ENCODE measurements at regions not wholly inside any gene's neighbourhood (a gene's known extent, or its start where the extent isn't known, plus 50 kb on each side); places are given as distances from the start of the nearest gene placed in this dataset.
"Not testable (repeated sequence)": the region's sequence is repeated elsewhere in the genome, so short reads cannot be mapped to it uniquely, and the experiment has no call there.

DNA sequence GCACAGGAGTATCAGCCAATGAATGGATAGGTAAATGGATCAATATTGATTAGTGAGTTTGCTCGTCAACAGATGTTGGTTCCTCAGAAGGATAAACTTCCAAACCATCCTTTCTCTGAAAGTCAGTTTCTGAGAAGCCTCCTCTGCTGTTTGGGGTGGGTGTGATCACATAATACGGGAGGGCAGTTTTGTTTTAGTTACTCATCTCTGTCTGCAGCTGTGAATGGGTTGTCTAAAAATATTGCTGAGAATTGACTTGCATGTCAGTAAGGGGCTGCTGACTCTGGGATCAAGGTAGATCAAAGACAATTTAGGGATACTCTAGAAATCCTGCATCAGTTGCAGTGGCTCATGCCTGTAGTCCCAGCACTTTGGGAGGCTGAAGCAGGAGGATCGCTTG is 390.8 kb upstream of the AMELY start:
- no peak for DNase-seq

- peak; percentile 56 for DNase-seq
Measured at GRCh38 chrY:7299960-7300359, 388.4 kb upstream of the AMELY start.

GRCh38 chrY:7292113-7292512 is 380.6 kb upstream of the AMELY start:
- DNase-seq, result no peak

DNA sequence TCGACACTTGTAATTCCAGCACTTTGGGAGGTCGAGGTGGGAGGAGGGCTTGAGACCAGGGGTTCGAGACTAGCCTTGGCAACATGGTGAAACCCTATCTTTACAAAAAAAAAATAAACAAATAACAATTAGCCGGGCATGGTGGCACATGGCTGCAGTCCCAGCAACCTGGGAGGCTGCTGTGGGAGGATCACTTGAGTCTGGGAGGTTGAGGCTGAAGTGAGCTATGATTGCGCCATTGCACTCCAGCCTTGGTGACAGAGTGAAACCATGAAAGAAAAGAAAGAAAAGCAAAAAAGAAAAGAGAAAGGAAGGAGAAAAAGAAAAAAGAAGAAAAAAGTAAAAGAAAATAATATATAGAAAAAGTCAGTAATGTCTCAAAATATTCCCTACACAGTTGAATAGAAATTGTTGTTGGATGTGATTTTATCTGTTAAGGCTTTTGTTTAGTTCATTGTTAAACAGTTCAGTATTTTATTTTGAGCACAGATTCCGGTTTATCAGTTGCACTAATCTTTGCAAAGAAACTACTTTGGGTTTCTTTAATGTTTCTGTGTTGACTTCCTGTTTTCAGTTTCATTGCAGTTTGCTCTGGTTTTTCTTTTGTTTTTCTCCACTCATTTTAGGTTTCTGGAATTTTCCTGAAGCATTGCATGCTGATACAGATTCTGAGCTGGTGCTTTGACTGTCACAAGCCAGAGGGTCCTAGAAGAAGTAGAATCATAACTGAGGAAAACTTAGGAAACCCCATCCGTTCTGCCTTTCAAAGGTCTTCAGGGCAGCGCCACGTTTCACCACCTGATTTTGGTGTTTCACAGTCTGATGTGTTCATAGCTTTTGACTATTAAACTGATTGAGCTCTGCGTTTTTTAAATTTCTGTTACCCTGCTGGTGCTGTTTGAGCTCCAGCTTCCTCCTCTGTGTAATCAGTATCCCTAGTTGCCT is 378.6 kb upstream of the AMELY start:
- no peak for DNase-seq

DNA sequence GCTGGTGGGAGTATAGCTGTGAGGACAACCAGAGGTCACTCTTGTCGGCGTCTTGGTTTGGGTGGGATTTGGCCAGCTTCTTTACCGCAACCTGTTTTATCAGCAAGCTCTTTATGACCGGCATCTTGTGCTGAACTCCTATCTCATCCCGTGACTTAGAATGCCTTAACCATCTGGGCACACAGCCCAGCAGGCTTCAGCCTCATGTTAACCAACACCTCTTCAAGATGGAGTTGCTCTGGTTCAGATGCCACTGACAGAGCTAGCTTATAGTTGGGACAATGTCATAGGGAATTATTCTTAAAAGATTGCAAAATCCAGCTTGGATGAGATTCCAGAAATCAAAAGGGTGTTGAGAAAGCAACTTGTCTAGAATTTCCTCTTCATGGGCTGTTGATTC is 377.1 kb upstream of the AMELY start:
- no peak for DNase-seq

- DNase-seq, result not testable (repeated sequence)
Measured at GRCh38 chrY:7287963-7288362, 376.4 kb upstream of the AMELY start.

DNA sequence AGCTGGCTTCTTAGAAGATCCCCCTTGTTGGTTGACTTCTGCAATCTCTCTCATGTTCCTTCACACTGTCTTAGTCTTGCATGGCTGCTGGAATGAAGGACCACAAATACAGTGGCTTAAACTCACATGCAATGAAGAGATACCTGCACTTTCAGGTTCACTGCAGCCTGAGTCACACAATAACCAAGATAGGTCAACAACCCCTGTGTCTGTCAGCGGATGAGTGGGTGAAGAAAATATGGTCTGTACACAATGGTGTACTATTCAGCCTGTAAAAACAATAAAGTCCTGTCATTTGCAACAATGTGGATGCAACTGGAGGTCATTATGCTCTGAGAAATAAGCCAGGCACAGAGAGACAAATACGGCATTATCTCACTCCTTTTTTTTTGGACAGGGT is 373.8 kb upstream of the AMELY start:
- no peak for DNase-seq

DNA sequence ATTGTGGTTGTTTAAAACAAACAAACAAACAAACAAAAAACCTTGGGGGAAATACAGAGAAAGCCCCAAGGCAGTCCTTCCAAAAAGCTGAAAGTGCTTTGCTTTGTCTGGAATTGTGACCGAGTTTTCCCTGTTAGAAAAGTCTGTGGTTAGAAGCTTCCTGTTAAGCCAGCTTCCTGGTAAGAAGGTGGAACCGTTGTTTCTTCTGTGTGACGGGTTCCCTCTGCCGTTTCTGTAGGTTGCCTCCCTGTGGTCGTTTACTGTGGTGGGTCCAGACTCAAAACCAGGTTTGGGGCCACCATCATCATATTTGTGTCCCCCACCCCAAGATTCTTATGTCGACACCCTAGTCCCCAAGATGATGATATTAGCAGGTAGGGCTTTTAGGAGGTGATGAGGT is 371.4 kb upstream of the AMELY start:
- DNase-seq, result no peak

GRCh38 chrY:7280151-7280740 is 368.7 kb upstream of the AMELY start:
- not testable (repeated sequence) for DNase-seq

DNA sequence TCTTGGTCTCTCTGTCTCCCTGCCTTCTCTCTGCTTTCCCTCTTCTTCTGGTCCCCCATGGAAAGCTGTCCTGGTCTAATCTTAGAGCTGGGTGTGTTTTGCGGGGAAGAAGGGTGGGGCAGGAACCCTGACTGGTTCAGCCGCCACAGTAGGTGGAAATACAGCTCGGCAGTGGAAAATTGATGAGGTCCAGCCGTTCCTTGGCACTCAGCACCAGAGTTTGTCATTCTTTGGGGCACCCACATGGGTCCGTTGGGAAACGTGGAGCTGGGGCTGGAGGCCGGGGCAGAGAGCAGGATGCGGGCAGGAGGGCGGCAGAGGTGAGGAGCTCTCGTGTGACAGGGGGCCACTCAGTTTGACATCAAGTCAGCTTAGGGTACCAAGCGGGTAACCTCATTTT is 364.2 kb upstream of the AMELY start:
- no peak for DNase-seq

DNA sequence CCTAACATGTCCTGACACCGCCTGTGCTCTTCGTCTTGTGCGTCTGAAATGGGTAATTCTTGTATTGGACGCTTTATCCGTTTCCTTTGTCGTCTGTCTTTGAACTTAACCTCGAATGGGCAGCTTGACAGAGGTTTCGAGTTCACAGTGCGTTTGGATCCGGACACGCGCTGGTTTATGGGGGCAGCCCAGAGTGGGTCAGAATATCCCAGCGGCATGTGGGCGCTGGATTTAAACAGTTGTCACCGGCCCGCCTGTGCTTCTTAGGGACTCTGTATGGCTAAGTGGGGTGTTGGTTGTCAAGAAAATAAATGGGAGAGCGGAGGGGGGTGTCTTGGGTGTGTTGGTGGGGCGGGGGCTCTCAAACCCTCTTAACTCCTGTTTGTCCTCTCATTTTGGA is 363.5 kb upstream of the AMELY start:
- peak; percentile 0 for DNase-seq

GRCh38 chrY:7274369-7274913 is 362.9 kb upstream of the AMELY start:
- DNase-seq, result no peak

GRCh38 chrY:7273587-7274203 is 362.1 kb upstream of the AMELY start:
- peak; percentile 2 for DNase-seq

DNA sequence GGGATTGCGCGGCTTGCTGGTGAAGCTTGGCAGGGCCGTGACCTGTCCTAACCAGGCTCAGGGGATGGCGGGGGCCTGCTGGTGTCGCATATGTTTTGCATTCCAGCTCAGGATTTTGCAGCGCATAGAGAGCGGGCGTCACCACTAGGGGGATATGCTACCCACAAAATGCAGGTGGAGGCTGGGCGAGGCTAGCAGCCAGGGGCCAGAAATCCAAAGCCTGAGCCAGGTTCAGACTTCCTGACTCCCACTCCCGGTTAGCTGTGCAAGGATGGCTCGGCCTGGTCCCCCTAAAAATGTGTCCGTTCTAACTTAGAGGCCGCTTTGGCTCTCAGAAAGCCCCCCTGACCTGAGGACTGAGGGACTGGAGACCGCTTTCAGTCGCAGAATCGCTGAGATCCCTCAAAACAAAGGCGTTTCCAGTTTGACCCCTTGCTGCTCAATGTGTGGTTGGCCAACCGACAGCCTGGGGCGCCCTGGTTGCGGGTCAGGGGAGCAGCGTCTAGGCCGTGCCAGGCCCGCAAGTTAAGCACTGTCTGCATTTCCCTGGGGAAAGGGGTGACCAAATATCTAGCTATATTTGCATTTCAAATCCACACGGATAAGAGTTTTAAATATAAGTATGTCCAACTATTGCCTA is 361.1 kb upstream of the AMELY start:
- DNase-seq, result peak; percentile 0

DNA sequence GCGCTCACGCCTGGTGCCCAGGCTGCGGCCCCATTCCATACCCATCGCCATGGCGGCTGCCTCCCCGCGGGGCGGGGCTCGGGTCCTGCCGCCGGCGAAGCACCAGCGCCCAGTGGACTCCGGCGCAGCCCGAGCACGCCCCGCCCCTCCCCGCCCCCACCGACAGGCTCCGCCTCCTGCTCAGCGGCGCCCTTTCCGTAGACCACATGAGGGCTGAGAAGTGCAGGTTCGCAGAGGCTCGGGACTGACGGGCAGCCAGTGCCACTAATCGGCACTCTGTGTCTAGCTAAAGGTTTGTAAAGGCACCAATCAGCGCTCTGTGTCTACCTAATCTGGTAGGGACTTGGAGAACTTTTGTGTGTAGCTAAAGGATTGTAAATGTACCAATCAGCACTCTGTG is 352.2 kb upstream of the AMELY start:
- DNase-seq, result no peak

GRCh38 chrY:7262531-7262930 is 351.0 kb upstream of the AMELY start:
- no peak for DNase-seq

DNA sequence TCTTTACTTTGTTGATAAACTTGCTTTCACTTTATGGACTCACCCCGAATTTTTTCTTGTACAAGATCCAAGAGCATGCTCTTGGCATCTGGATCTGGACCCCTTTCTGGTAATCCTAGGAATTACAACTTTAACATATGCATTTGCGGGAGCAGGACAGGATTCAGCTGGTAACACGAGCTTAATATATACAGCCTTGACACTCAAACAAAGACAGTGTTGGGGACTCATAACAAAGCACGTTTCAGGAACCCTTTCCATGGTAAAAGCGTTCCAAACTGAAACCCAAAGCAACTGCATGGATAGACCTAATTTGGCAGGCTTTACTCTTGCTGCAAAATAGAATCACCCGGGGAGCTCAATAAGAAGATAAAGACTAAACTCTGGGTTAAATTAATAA is 349.7 kb upstream of the AMELY start:
- no peak for DNase-seq

DNA sequence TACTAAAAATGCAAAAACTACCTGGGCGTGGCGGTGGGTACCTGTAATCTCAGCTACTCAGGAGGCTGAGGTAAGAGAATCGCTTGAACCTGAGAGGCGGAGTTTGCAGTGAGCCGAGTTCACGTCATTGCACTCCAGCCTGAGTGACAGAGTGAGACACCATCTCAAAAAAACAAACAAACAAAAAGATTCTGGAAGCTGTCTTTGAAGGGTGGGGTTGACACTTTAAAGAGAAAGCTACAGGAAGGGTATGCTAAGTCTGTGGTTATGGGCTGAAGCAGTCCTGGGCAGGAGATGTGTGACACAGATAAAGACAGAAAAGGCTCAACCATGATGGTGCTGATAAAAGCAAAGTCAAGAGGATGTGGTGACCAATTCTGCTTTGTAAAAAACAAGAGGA is 328.5 kb upstream of the AMELY start:
- no peak for DNase-seq

DNA sequence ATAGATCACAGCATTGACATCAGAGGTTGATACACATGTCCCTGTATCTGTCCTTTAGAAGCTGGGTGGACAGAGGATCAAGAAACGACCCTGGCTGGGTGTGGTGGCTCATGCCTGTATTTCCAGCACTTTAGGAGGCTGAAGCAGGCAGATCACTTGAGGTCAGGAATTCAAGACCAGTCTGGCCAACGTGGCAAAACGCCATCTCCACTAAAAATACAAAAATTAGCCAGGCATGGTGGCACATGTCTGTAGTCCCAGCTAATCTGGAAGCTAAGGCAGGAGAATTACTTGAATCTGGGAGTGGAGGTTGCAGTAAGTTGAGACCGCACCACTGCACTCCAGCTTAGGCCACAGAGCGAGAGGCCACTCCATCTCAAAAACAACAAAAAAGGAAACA is 300.4 kb upstream of the AMELY start:
- no peak for DNase-seq

DNA sequence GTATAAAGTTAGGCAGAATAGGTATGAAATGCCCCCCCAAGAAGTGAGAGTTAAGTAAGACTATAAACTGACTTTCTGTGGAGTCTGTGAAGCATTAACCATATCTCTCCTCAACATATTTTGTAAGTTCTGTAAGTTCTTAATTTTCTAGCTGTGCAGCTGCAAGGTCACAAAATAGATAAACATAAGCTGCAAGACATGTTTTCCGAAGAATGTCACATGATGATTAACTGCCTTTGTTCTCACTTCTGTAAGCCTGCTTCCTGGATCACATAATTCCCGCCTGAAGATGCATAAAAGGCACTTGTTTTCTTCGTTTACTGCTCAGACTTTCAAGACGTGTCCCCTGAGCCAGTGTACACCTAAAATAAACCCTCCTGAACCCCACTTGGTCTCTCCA is 292.9 kb upstream of the AMELY start:
- DNase-seq, result no peak

- DNase-seq, result no peak
Measured at GRCh38 chrY:7182591-7182990, 271.0 kb upstream of the AMELY start.

DNA sequence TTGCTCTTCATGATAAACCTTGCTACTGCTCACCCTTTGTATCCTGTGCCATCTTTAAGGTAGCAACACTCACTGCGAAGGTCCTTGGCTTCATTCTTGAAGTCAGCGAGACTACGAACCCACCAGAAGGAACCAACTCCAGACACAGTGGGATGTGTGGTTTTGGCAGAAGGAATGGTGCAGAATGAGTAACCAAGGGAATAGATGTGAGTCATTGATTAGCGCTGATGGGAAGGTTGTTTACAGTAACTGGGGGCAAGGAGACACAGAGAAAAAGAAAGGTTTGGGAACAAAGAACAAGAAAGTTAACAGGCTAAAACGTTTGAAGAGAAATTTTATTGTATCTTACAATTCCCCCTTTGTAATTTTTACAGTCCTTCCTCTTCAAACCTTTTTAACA is 266.1 kb upstream of the AMELY start:
- peak; percentile 0 for DNase-seq

DNA sequence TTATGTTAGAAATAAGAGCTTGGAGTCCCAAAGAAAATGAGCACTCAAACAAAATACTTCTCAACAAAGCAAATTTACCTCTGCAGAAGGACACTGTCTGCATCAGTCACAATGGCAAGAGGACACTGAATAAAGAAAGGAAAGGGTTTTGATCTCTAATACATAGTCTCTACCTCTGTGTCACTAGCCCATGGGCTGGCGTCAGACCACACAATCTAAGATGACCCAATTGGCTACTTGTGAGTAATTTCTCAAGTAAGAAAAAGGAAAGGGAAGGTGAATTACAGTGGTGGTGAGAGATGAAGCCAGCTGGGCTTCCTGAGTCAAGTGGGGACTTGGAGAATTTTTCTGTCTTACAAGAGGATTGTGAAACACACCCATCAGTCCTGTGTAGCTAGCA is 257.9 kb upstream of the AMELY start:
- no peak for DNase-seq

All from DMS79 treated with DMSO at 0.1 percent for 48 hours (cell line).